ENCODE measurements at regions not wholly inside any gene's neighbourhood (a gene's known extent, or its start where the extent isn't known, plus 50 kb on each side); places are given as distances from the start of the nearest gene placed in this dataset.

- Histone ChIP-seq H3K9me2 (ENCODE audit: insufficient read depth) (no peaks in the 10 kb centered on the region), H2AFZ (ENCODE audit: low read depth, low read length, poor library complexity, severe bottlenecking) (no peak overlapping the region), H3K4me3 (replicated peaks in 1 of 2; ENCODE audit: low read depth in 1 of 2, low read length in 2 of 2) (no peak overlapping the region), H3K4me2 (ENCODE audit: low read length) (no peak overlapping the region), H3K27ac (ENCODE audit: low read depth, low read length) (no peak overlapping the region), H3K9me3 (ENCODE audit: control insufficient read depth in 1 of 2, insufficient read depth in 1 of 2, low read depth in 1 of 2, low read length in 2 of 2) (no peaks in the 10 kb centered on the region), H3K36me3 (ENCODE audit: control insufficient read depth in 1 of 2, insufficient read depth in 2 of 2, low read length in 2 of 2) (no peaks in the 10 kb centered on the region), H3K79me2 (ENCODE audit: insufficient read depth, low read length) (no peaks in the 10 kb centered on the region), H4K20me1 (ENCODE audit: insufficient read depth) (no peaks in the 10 kb centered on the region), H3K27me3 (ENCODE audit: insufficient read depth, low read length) (no peaks in the 10 kb centered on the region), H3K4me1 (ENCODE audit: control insufficient read depth in 1 of 2, insufficient read depth in 2 of 2, low read length in 2 of 2) (no peaks in the 10 kb centered on the region; a peak in 1 of 4 replicates), H3K9ac (ENCODE audit: low read length) (no peak overlapping the region)
- BruUV-seq (replicated peaks) = no TSS peak
- intact Hi-C loops (cut with micrococcal nuclease) = no loop called here
- no peak for ATAC-seq
- RAD21 ChIA-PET (ENCODE audit: low non-redundant PET in 1 of 2, low total read pairs in 2 of 2, uncharacterized antibody in 2 of 2, unreplicated experiment in 2 of 2) = no interaction called here
- POLR2A ChIA-PET = no interaction called here
- no peak for DNase-seq (ENCODE audit: low read depth, low spot score)
- no peak for TF ChIP-seq EGR1 (IDR thresholded peaks at IDR 0.05; ENCODE audit: low read depth)
- CTCF ChIA-PET = no interaction called here
Measured at GRCh38 chr1:38129971-38130370, 83.4 kb upstream of the POU3F1 start.

DNA sequence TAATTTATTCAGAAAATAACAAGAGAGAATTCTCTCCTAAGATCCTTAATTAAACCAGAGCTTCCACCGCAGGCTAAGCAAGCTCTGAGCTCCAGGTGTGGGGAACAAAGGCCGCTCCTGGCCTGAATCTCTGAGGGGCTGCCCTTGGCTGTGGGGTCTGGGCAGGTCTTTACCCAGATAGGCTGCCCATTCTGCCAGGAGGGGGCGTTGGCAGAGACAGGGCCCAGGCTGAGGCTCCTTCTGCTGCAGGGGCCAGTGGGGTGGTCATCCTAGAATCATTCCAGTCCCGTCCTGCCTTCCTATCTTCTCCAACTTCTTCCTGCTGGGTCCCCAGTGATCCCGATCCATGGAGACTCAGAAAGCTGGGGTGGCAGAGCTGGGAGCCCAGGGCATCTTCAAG lies 82.9 kb upstream of the POU3F1 start:
- Histone ChIP-seq H3K9me3 (ENCODE audit: control insufficient read depth in 1 of 2, insufficient read depth in 1 of 2, low read depth in 1 of 2, low read length in 2 of 2) (no peaks in the 10 kb centered on the region), H3K27me3 (ENCODE audit: insufficient read depth, low read length) (no peaks in the 10 kb centered on the region), H4K20me1 (ENCODE audit: insufficient read depth) (no peaks in the 10 kb centered on the region), H3K4me2 (ENCODE audit: low read length) (no peak overlapping the region), H3K79me2 (ENCODE audit: insufficient read depth, low read length) (no peaks in the 10 kb centered on the region), H3K4me3 (replicated peaks in 1 of 2; ENCODE audit: low read depth in 1 of 2, low read length in 2 of 2) (no peak overlapping the region), H3K9ac (ENCODE audit: low read length) (no peak overlapping the region), H2AFZ (ENCODE audit: low read depth, low read length, poor library complexity, severe bottlenecking) (no peak overlapping the region), H3K4me1 (ENCODE audit: control insufficient read depth in 1 of 2, insufficient read depth in 2 of 2, low read length in 2 of 2) (no peaks in the 10 kb centered on the region; a peak in 1 of 4 replicates), H3K9me2 (ENCODE audit: insufficient read depth) (no peaks in the 10 kb centered on the region), H3K36me3 (ENCODE audit: control insufficient read depth in 1 of 2, insufficient read depth in 2 of 2, low read length in 2 of 2) (no peaks in the 10 kb centered on the region), H3K27ac (ENCODE audit: low read depth, low read length) (no peak overlapping the region)
- TF ChIP-seq CTCF (IDR thresholded peaks at IDR 0.05 in 2 of 3, conservative IDR thresholded peaks at IDR 0.05 in 1 of 3; ENCODE audit: borderline replicate concordance in 1 of 3, insufficient read depth in 1 of 3, low read depth in 2 of 3, low read length in 2 of 3) (peak in 2 of 3 experiments; percentile 46 to 51; a peak in 4 of 6 replicates), MAX (IDR thresholded peaks at IDR 0.05) (no peak), EGR1 (IDR thresholded peaks at IDR 0.05; ENCODE audit: low read depth) (no peak)
- CTCF ChIA-PET = no interaction called here
- intact Hi-C loops (cut with micrococcal nuclease) = no loop called here
- POLR2A ChIA-PET = no interaction called here
- DNase-seq (ENCODE audit: low read depth, low spot score) = no peak
- ATAC-seq = peak; percentile 78
- no TSS peak for BruUV-seq (replicated peaks)
- RAD21 ChIA-PET (ENCODE audit: low non-redundant PET in 1 of 2, low total read pairs in 2 of 2, uncharacterized antibody in 2 of 2, unreplicated experiment in 2 of 2) = no interaction called here
